Endothelial cell of umbilical vein (primary cell): ENCODE measurements at regions not wholly inside any gene's neighbourhood (a gene's known extent, or its start where the extent isn't known, plus 50 kb on each side); places are given as distances from the start of the nearest gene placed in this dataset.

Experiments
- BruUV-seq: library from RNA; stranded (reverse); fragments of 400-500 nt; replicated peaks from 2 replicates; lab custom pipeline; 2021; lab: Mats Ljungman, UMichigan
- CTCF ChIA-PET: fragments of 300-600, 350-600 bp; sonication (Branson Sonifier 250); formaldehyde crosslinking; loops from one replicate; lab custom pipeline; 2021; ENCODE audit warnings: antibody characterized with exemption, inconsistent platforms; lab: Charles Lee
- POLR2A ChIA-PET: fragments of 300-600, 350-600 bp; sonication (Branson Sonifier 250); formaldehyde crosslinking; loops from one replicate; lab custom pipeline; 2021; ENCODE audit warnings: antibody characterized with exemption, inconsistent platforms; lab: Charles Lee
- DNase-seq: peaks from one replicate; pipeline ENCODE4 v3.0.0-alpha.2; 2011; ENCODE audit warnings: low read depth, low spot score
- FAIRE-seq: peaks from 2 replicates; lab custom pipeline; 2011; peaks lifted over from hg19 to GRCh38; lab: Jason Lieb, UNC
- H2AFZ ChIP-seq: 2 replicates; pipeline ENCODE4 v1.6.0; 2012; ENCODE audit warnings: low read depth, low read length, control low read depth, inconsistent platforms
- H3K27ac ChIP-seq: 2 replicates; pipeline ENCODE4 v1.5.1; 2011; ENCODE audit warnings: low read depth, mild to moderate bottlenecking, control low read depth, low read length, moderate library complexity; ENCODE audit not compliant: insufficient read depth
- H3K27me3 ChIP-seq, 2 experiments: 2 replicates each; pipeline versions ENCODE4 v1.6.0 to v1.6.1; 2011; ENCODE audit warnings: low read length in 2 of 2, mixed read lengths in 1 of 2; ENCODE audit not compliant: control insufficient read depth in 2 of 2, insufficient read depth in 2 of 2
- H3K36me3 ChIP-seq, 2 experiments: 2 replicates in 1 of 2; 3 replicates in 1 of 2; pipeline ENCODE4 v1.5.1; 2011; ENCODE audit warnings: low read length in 2 of 2, mild to moderate bottlenecking in 1 of 2, moderate library complexity in 1 of 2; ENCODE audit not compliant: control insufficient read depth in 2 of 2, insufficient read depth in 2 of 2; ENCODE audit errors: extremely low read depth in 1 of 2
- H3K4me1 ChIP-seq: 3 replicates; pipeline ENCODE4 v1.5.1; 2011; ENCODE audit warnings: mild to moderate bottlenecking, low read length; ENCODE audit not compliant: control insufficient read depth, insufficient read depth; ENCODE audit errors: extremely low read depth
- H3K4me2 ChIP-seq: 2 replicates; pipeline ENCODE4 v1.6.1; 2011; ENCODE audit warnings: low read length, control low read depth, mixed read lengths; ENCODE audit not compliant: insufficient read depth
- H3K4me3 ChIP-seq, 3 experiments: fragments of 200-600 bp in 1 of 3; sonication (generic), shearing (Covaris generic) in 1 of 3; replicated peaks in 1 of 3; 2 replicates each; pipeline ENCODE4 v1.5.1; 2011 to 2016; ENCODE audit warnings: control low read depth in 3 of 3, low read length in 3 of 3, mild to moderate bottlenecking in 2 of 3, inconsistent platforms in 1 of 3, low read depth in 1 of 3, moderate library complexity in 1 of 3; ENCODE audit not compliant: insufficient read depth in 1 of 3
- H3K79me2 ChIP-seq: 2 replicates; pipeline ENCODE4 v1.6.0; 2012; ENCODE audit warnings: low read length, inconsistent platforms; ENCODE audit not compliant: control insufficient read depth, insufficient read depth
- H3K9ac ChIP-seq: replicated peaks from 2 replicates; pipeline ENCODE3; 2011; ENCODE audit warnings: low read length, control low read depth; ENCODE audit not compliant: insufficient read depth; ENCODE audit errors: extremely low read depth
- H3K9me1 ChIP-seq: replicated peaks from 3 replicates; pipeline ENCODE4 v1.6.0; 2011; ENCODE audit warnings: mild to moderate bottlenecking, low read length; ENCODE audit not compliant: control insufficient read depth, insufficient read depth; ENCODE audit errors: extremely low read depth
- H3K9me3 ChIP-seq: replicated peaks from 2 replicates; pipeline ENCODE4 v1.5.1; 2012; ENCODE audit warnings: low read length, inconsistent platforms; ENCODE audit not compliant: control insufficient read depth, insufficient read depth
- H4K20me1 ChIP-seq: replicated peaks from 2 replicates; pipeline ENCODE3; 2011; ENCODE audit warnings: mild to moderate bottlenecking, low read length; ENCODE audit not compliant: control insufficient read depth, insufficient read depth; ENCODE audit errors: extremely low read depth
- CTCF ChIP-seq, 2 donors: IDR thresholded peaks; 1 replicate in 1 of 2; 2 replicates in 1 of 2; pipeline ENCODE4 v1.5.1; 2011; ENCODE audit warnings: low read length in 2 of 2, mild to moderate bottlenecking in 2 of 2, moderate library complexity in 2 of 2, control low read depth in 1 of 2, inconsistent platforms in 1 of 2, low read depth in 1 of 2; ENCODE audit not compliant: insufficient read depth in 1 of 2; ENCODE audit errors: extremely low read depth in 1 of 2
- EZH2 ChIP-seq: IDR thresholded peaks from 2 replicates; pipeline ENCODE4 v1.6.1; 2012; ENCODE audit warnings: borderline replicate concordance, low read depth, mild to moderate bottlenecking, moderate library complexity, low read length, inconsistent platforms; ENCODE audit not compliant: severe bottlenecking
- FOS ChIP-seq: IDR thresholded peaks from 2 replicates; pipeline ENCODE4 v1.6.1; 2011; ENCODE audit warnings: mild to moderate bottlenecking, low read length, moderate library complexity, borderline replicate concordance; ENCODE audit not compliant: insufficient read depth
- GATA2 ChIP-seq: IDR thresholded peaks from 2 replicates; pipeline ENCODE4 v1.7.0; 2011; ENCODE audit warnings: low read depth, mild to moderate bottlenecking, moderate library complexity, mixed read lengths, low read length; ENCODE audit not compliant: insufficient read length, insufficient read depth
- JUN ChIP-seq: IDR thresholded peaks from 2 replicates; pipeline ENCODE4 v1.6.1; 2011; ENCODE audit warnings: borderline replicate concordance, low read depth; ENCODE audit not compliant: insufficient read length, insufficient read depth
- MAX ChIP-seq: IDR thresholded peaks from 2 replicates; pipeline ENCODE4 v1.6.1; 2011; ENCODE audit not compliant: insufficient read depth, insufficient read length
- MYC ChIP-seq: IDR thresholded peaks from one replicate; pipeline ENCODE4 v1.6.1; 2011; ENCODE audit warnings: mild to moderate bottlenecking, low read depth, low read length
- POLR2A ChIP-seq: IDR thresholded peaks from 2 replicates; pipeline ENCODE4 v1.6.1; 2012; ENCODE audit warnings: low read depth, mild to moderate bottlenecking, control low read depth, low read length
- POLR2AphosphoS5 ChIP-seq: IDR thresholded peaks from 2 replicates; pipeline ENCODE4 v1.6.1; 2012; ENCODE audit warnings: low read depth, mild to moderate bottlenecking, control low read depth, low read length, moderate library complexity; ENCODE audit not compliant: insufficient read depth
- dilution Hi-C: fragments of 300-500 bp; cut with MboI; formaldehyde crosslinking; loops from one replicate; pipeline ENCODE4 v1.15.0; 2019; ENCODE audit warnings: low sequenced_read_pairs; ENCODE audit not compliant: extremely low pct_ligation_motif_present
- intact Hi-C: fragments of 100-400 bp; cut with micrococcal nuclease; formaldehyde crosslinking; loops from one replicate; pipeline ENCODE4 v1.10.0; 2022

DNA sequence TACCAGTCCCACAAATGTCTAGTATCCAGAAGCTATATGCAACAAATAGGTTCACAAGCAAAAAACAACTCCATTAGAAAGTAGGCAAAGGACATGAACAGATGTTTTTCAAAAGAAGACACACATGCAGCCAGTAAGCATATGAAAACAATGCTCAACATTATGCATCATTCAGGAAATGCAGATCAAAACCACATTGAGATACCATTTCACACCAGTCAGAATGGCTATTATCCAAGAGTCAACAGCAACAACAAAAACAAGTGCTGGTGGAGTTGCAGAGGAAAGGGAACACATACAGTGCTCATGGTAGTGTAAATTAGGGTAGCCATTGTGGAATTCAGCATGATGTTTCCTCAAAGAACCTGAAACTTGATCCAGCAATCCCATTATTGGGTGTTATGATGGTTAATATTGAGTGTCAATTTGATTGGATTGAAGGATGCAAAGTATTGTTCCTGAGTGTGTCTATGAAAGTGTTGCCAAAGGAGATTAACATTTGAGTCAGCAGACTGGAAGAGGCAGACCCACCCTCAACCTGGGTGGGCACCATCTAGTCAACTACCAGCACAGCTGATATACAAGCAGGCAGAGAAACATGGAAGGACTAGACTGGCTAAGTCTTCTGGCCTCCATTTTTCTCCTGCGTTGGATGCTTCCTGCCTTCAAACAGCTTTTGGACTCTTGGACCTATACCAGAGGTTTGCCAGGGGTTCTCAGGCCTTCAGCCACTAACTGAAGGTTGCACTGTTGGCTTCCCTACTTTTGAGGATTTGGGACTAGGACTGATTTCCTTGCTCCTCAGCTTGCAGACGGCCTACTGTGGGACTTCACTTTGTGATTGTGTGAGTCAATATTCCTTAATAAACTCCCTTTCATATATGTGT, 218.4 kb upstream of the SEMA3D start:
- H3K27me3 ChIP-seq = no peaks in the 10 kb centered on the region
- no peaks in the 10 kb centered on the region for H3K9me3 ChIP-seq
- H3K36me3 ChIP-seq = no peaks in the 10 kb centered on the region
- TF ChIP-seq MAX (no peak), EZH2 (no peak), GATA2 (no peak), CTCF (IDR thresholded peaks at IDR 0.05; ENCODE audit: extremely low read depth in 1 of 2, insufficient read depth in 1 of 2, low read depth in 1 of 2, low read length in 2 of 2) (no peak), MYC (no peak), POLR2A (no peak), FOS (no peak), JUN (no peak), POLR2AphosphoS5 (no peak)
- no peak overlapping the region for H3K4me2 ChIP-seq
- CTCF ChIA-PET = no interaction called here
- no peak for DNase-seq
- no peak overlapping the region for H3K9ac ChIP-seq
- FAIRE-seq = no peak
- no peaks in the 10 kb centered on the region for H3K4me1 ChIP-seq
- H3K79me2 ChIP-seq = no peaks in the 10 kb centered on the region
- BruUV-seq = no TSS peak
- no peak overlapping the region for H2AFZ ChIP-seq
- POLR2A ChIA-PET = no interaction called here
- H3K27ac ChIP-seq = no peak overlapping the region
- H3K9me1 ChIP-seq = no peaks in the 10 kb centered on the region
- dilution Hi-C loops = no loop called here
- H3K4me3 ChIP-seq = no peak overlapping the region
- intact Hi-C loops = no loop called here
- H4K20me1 ChIP-seq = no peaks in the 10 kb centered on the region
